Transverse colon (tissue), 3 donors: ENCODE measurements at regions not wholly inside any gene's neighbourhood (a gene's known extent, or its start where the extent isn't known, plus 50 kb on each side); places are given as distances from the start of the nearest gene placed in this dataset.

ENCODE experiments used
- EP300 ChIP-seq: sonication (generic); formaldehyde crosslinking; IDR thresholded peaks from one replicate; pipeline ENCODE4 v1.6.1; 2017; ENCODE audit warnings: antibody characterized with exemption, low read depth
- TF ChIP-seq, protein P1 (sequence below), 5 experiments: fragments of 200-600 bp in 3 of 5; fragments of 450-650 bp in 2 of 5; sonication (generic) in 3 of 5; IDR thresholded peaks; 1 replicate in 2 of 5; 2 replicates in 3 of 5; pipeline ENCODE4 v1.5.1; 2016 to 2017; ENCODE audit warnings: antibody characterized with exemption in 5 of 5, inconsistent platforms in 3 of 5, mild to moderate bottlenecking in 2 of 5, moderate library complexity in 1 of 5

DNA sequence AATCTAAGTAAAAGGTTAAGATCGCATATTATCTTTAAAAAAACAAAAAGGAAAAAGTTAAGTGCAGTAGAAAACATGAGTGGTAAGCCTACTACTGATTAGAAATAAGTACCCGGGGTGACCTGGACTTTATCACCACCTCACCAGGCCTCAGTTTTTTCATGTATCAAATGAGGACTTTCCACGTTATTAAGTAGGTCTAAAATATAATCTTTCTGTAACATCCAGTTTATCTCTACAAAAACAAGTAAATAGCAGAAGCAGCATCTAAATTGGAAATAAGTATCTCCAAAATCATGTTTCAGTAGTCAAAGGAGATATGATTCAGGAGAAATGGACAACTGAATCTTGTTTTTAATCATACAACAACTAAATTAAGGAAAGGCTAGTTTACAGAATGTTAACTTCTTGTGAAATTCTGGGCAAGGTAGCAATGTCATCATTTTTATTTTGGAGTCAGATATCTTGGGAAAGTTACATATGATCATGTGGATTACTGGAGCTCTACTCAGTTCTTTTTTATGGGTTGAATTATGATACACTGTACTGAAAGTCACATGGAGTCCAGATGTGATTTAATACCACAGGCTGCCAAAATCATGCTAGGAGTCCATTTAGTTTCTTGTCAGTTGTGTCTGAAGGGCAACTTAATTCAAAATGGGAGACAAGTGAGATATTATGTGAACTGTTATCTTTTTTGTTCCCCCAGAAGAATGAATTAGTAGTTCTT lies 114.7 kb upstream of the PRL start:
- TF ChIP-seq, protein P1, sequence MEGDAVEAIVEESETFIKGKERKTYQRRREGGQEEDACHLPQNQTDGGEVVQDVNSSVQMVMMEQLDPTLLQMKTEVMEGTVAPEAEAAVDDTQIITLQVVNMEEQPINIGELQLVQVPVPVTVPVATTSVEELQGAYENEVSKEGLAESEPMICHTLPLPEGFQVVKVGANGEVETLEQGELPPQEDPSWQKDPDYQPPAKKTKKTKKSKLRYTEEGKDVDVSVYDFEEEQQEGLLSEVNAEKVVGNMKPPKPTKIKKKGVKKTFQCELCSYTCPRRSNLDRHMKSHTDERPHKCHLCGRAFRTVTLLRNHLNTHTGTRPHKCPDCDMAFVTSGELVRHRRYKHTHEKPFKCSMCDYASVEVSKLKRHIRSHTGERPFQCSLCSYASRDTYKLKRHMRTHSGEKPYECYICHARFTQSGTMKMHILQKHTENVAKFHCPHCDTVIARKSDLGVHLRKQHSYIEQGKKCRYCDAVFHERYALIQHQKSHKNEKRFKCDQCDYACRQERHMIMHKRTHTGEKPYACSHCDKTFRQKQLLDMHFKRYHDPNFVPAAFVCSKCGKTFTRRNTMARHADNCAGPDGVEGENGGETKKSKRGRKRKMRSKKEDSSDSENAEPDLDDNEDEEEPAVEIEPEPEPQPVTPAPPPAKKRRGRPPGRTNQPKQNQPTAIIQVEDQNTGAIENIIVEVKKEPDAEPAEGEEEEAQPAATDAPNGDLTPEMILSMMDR (IDR thresholded peaks at IDR 0.05): no peak
- TF ChIP-seq EP300: no peak
